ENCODE measurements at regions not wholly inside any gene's neighbourhood (a gene's known extent, or its start where the extent isn't known, plus 50 kb on each side); places are given as distances from the start of the nearest gene placed in this dataset.

- no peaks in the 10 kb centered on the region for H3K27me3 ChIP-seq (replicated peaks; ENCODE audit: insufficient read depth)
- no peaks in the 10 kb centered on the region for H3K9me3 ChIP-seq
- no peaks in the 10 kb centered on the region for H3K4me1 ChIP-seq (replicated peaks)
- no peak overlapping the region for H3K27ac ChIP-seq
- H3K36me3 ChIP-seq = no peaks in the 10 kb centered on the region
- intact Hi-C loops (cut with DNase I) = no loop called here
- no peak for TF ChIP-seq POLR2AphosphoS5 (IDR thresholded peaks at IDR 0.05)
- no peak for TF ChIP-seq POLR2A (IDR thresholded peaks at IDR 0.05)
- TF ChIP-seq CTCF (IDR thresholded peaks at IDR 0.05) = no peak
- H3K4me3 ChIP-seq = no peak overlapping the region
- WGBS = 81% methylated on average over 1 of the region's 1 CpG
- no peak for DNase-seq (ENCODE audit: low spot score)
Observed at GRCh38 chr3:182375916-182376315, 417.4 kb upstream of the ATP11B start.

GRCh38 chr3:182382112-182382857, 411.0 kb upstream of the ATP11B start:
- Histone ChIP-seq H3K27ac (no peak overlapping the region), H3K27me3 (replicated peaks; ENCODE audit: insufficient read depth) (no peaks in the 10 kb centered on the region), H3K36me3 (no peaks in the 10 kb centered on the region), H3K9me3 (no peaks in the 10 kb centered on the region), H3K4me1 (replicated peaks) (no peaks in the 10 kb centered on the region), H3K4me3 (no peak overlapping the region)
- TF ChIP-seq CTCF (IDR thresholded peaks at IDR 0.05) (no peak), POLR2A (IDR thresholded peaks at IDR 0.05) (no peak), POLR2AphosphoS5 (IDR thresholded peaks at IDR 0.05) (no peak)
- DNase-seq (ENCODE audit: low spot score) = no peak
- WGBS = 88% methylated on average over 4 of the region's 4 CpGs
- intact Hi-C loops (cut with DNase I) = no loop called here

- no peaks in the 10 kb centered on the region for H3K4me1 ChIP-seq (replicated peaks)
- H3K27me3 ChIP-seq (replicated peaks; ENCODE audit: insufficient read depth) = no peaks in the 10 kb centered on the region
- H3K4me3 ChIP-seq = no peak overlapping the region
- WGBS = 58% methylated on average over 5 of the region's 5 CpGs
- no peak overlapping the region for H3K27ac ChIP-seq
- DNase-seq (ENCODE audit: low spot score) = no peak
- no peaks in the 10 kb centered on the region for H3K9me3 ChIP-seq
- intact Hi-C loops (cut with DNase I) = no loop called here
- H3K36me3 ChIP-seq = no peaks in the 10 kb centered on the region
- TF ChIP-seq POLR2AphosphoS5 (IDR thresholded peaks at IDR 0.05) (no peak), POLR2A (IDR thresholded peaks at IDR 0.05) (no peak), CTCF (IDR thresholded peaks at IDR 0.05) (no peak)
Observed at GRCh38 chr3:182384221-182384620, 409.1 kb upstream of the ATP11B start.

GRCh38 chr3:182385356-182385755, 407.9 kb upstream of the ATP11B start:
- no peak overlapping the region for H3K4me3 ChIP-seq
- no peaks in the 10 kb centered on the region for H3K36me3 ChIP-seq
- no peaks in the 10 kb centered on the region for H3K4me1 ChIP-seq (replicated peaks)
- no peaks in the 10 kb centered on the region for H3K9me3 ChIP-seq
- TF ChIP-seq POLR2AphosphoS5 (IDR thresholded peaks at IDR 0.05) = no peak
- TF ChIP-seq POLR2A (IDR thresholded peaks at IDR 0.05) = no peak
- TF ChIP-seq CTCF (IDR thresholded peaks at IDR 0.05) = no peak
- DNase-seq (ENCODE audit: low spot score) = no peak
- intact Hi-C loops (cut with DNase I) = no loop called here
- H3K27me3 ChIP-seq (replicated peaks; ENCODE audit: insufficient read depth) = no peaks in the 10 kb centered on the region
- WGBS = 58% methylated on average over 2 of the region's 2 CpGs
- H3K27ac ChIP-seq = no peak overlapping the region

DNA sequence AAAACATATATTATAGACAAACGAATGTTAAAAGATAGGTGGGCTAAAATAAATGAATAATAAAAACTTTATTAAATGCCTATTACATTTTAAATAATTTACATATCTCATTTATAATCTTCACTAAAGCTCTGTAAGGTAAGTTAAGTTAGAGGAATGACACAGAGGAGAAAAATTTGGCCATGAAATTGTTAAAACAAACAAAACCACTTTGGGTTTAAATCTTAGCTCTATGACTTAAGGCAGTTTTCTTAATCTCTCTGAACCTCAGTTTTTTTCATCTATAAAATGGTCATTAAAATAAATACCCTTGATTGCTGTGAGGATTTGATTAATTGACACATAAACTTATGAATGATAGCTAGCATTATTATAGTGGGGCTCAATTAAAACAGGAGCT, 404.8 kb upstream of the ATP11B start:
- TF ChIP-seq POLR2A (IDR thresholded peaks at IDR 0.05) (no peak), POLR2AphosphoS5 (IDR thresholded peaks at IDR 0.05) (no peak), CTCF (IDR thresholded peaks at IDR 0.05) (no peak)
- Histone ChIP-seq H3K4me3 (no peak overlapping the region), H3K9me3 (no peaks in the 10 kb centered on the region), H3K27me3 (replicated peaks; ENCODE audit: insufficient read depth) (no peaks in the 10 kb centered on the region), H3K36me3 (no peaks in the 10 kb centered on the region), H3K4me1 (replicated peaks) (no peaks in the 10 kb centered on the region), H3K27ac (no peak overlapping the region)
- WGBS = 88% methylated on average over 1 of the region's 1 CpG
- no peak for DNase-seq (ENCODE audit: low spot score)
- intact Hi-C loops (cut with DNase I) = no loop called here

Data from prostate gland (tissue), 2 donors.